ENCODE measurements at regions not wholly inside any gene's neighbourhood (a gene's known extent, or its start where the extent isn't known, plus 50 kb on each side); places are given as distances from the start of the nearest gene placed in this dataset.

- FAIRE-seq (no peak), DNase-seq (ENCODE audit: low read depth) (no peak)
- Histone ChIP-seq H3K79me2 (ENCODE audit: insufficient read depth, low read length) (no peaks in the 10 kb centered on the region), H3K27ac (ENCODE audit: low read depth, low read length) (no peak overlapping the region), H4K20me1 (ENCODE audit: insufficient read depth, low read length) (no peaks in the 10 kb centered on the region), H3K4me1 (ENCODE audit: insufficient read depth, low read length) (no peaks in the 10 kb centered on the region), H3K4me2 (ENCODE audit: low read length) (no peak overlapping the region), H3K36me3 (ENCODE audit: insufficient read depth, low read length) (no peaks in the 10 kb centered on the region), H3K9me3 (ENCODE audit: insufficient read depth, low read depth, low read length) (peaks cover 3% of the 10 kb centered on the region), H3K27me3 (ENCODE audit: insufficient read depth, low read length) (peaks cover 5% of the 10 kb centered on the region), H3K4me3 (ENCODE audit: insufficient read depth, low read depth, low read length) (no peak overlapping the region), H2AFZ (ENCODE audit: low read depth, low read length) (no peak overlapping the region), H3K9ac (ENCODE audit: low read length) (no peak overlapping the region)
- no peaks in the 10 kb centered on the region for H3K4me1 Mint-ChIP-seq (ENCODE audit: low read depth, unreplicated experiment)
- H3K9me3 Mint-ChIP-seq (ENCODE audit: unreplicated experiment): peaks cover 9% of the 10 kb centered on the region
- no peaks in the 10 kb centered on the region for H3K27me3 Mint-ChIP-seq (ENCODE audit: low read depth, unreplicated experiment)
- H3K4me3 Mint-ChIP-seq (ENCODE audit: unreplicated experiment): no peak overlapping the region
- peak overlapping the region; percentile 23 for H3K27ac Mint-ChIP-seq (ENCODE audit: unreplicated experiment)
- H3K36me3 Mint-ChIP-seq (ENCODE audit: low read depth, unreplicated experiment): peaks cover 2% of the 10 kb centered on the region
- TF ChIP-seq EZH2 (IDR thresholded peaks at IDR 0.05; ENCODE audit: insufficient read depth, low read length) (no peak), CTCF (IDR thresholded peaks at IDR 0.05; ENCODE audit: insufficient read depth, low read depth, low read length) (no peak)
Measured at GRCh38 chr4:151553874-151554273, 144.9 kb downstream of the FHIP1A start.

DNA sequence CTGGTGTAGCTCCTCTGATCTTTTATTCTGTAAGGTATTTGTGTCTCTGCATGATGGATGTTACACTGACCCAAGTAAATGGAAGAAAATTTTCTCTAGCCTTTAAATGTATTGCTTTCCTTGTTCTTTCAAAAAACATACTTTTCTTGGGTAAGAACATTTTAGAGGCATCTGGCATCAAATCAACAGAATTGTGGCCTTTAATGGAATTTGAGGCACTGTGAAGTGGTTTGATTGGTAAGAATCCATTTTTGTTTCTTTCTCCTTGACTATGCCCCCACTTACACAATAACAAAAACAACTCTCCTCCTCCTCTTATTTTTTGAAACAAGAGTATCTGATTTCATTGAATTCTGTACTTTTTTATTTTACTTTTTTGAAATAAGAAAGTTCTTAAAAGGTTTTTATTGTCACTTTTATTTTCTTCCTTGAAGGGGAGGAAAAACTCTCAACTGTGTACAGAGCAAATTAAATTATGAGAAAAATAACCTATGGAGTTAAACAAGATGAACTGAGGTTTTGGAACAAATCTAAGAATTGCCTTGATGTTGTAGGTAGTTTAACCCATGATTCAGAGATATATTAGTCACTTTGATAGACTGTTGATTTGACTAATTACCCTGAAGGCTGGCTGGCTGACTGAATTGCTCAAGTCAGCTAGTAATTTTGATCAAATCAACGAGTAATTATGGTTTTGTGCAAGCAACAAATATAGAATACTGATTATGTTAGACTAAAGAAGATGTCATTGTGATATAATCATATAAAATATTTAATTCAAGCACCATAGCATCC lies 146.4 kb downstream of the FHIP1A start:
- H4K20me1 ChIP-seq (ENCODE audit: insufficient read depth, low read length): no peaks in the 10 kb centered on the region
- H3K4me3 Mint-ChIP-seq (ENCODE audit: unreplicated experiment): no peak overlapping the region
- H2AFZ ChIP-seq (ENCODE audit: low read depth, low read length): no peak overlapping the region
- H3K9me3 ChIP-seq (ENCODE audit: insufficient read depth, low read depth, low read length): no peaks in the 10 kb centered on the region
- H3K4me1 ChIP-seq (ENCODE audit: insufficient read depth, low read length): no peaks in the 10 kb centered on the region
- peak; percentile 27 for DNase-seq (ENCODE audit: low read depth)
- TF ChIP-seq EZH2 (IDR thresholded peaks at IDR 0.05; ENCODE audit: insufficient read depth, low read length) (no peak), CTCF (IDR thresholded peaks at IDR 0.05; ENCODE audit: insufficient read depth, low read depth, low read length) (no peak)
- H3K27me3 Mint-ChIP-seq (ENCODE audit: low read depth, unreplicated experiment): no peaks in the 10 kb centered on the region
- H3K9me3 Mint-ChIP-seq (ENCODE audit: unreplicated experiment): peaks cover 5% of the 10 kb centered on the region
- H3K4me3 ChIP-seq (ENCODE audit: insufficient read depth, low read depth, low read length): no peak overlapping the region
- no peak for FAIRE-seq
- H3K36me3 ChIP-seq (ENCODE audit: insufficient read depth, low read length): no peaks in the 10 kb centered on the region
- no peaks in the 10 kb centered on the region for H3K79me2 ChIP-seq (ENCODE audit: insufficient read depth, low read length)
- H3K27me3 ChIP-seq (ENCODE audit: insufficient read depth, low read length): peaks cover 5% of the 10 kb centered on the region
- H3K4me1 Mint-ChIP-seq (ENCODE audit: low read depth, unreplicated experiment): peaks cover 4% of the 10 kb centered on the region
- H3K9ac ChIP-seq (ENCODE audit: low read length): no peak overlapping the region
- H3K4me2 ChIP-seq (ENCODE audit: low read length): no peak overlapping the region
- no peaks in the 10 kb centered on the region for H3K36me3 Mint-ChIP-seq (ENCODE audit: low read depth, unreplicated experiment)
- no peak overlapping the region for H3K27ac Mint-ChIP-seq (ENCODE audit: unreplicated experiment)
- no peak overlapping the region for H3K27ac ChIP-seq (ENCODE audit: low read depth, low read length)

- no peak for DNase-seq (ENCODE audit: low read depth)
- Mint-ChIP-seq H3K9me3 (ENCODE audit: unreplicated experiment) (no peaks in the 10 kb centered on the region), H3K4me3 (ENCODE audit: unreplicated experiment) (no peak overlapping the region), H3K4me1 (ENCODE audit: low read depth, unreplicated experiment) (peaks cover 4% of the 10 kb centered on the region), H3K27me3 (ENCODE audit: low read depth, unreplicated experiment) (no peaks in the 10 kb centered on the region), H3K36me3 (ENCODE audit: low read depth, unreplicated experiment) (no peaks in the 10 kb centered on the region), H3K27ac (ENCODE audit: unreplicated experiment) (no peak overlapping the region)
- H3K4me3 ChIP-seq (ENCODE audit: insufficient read depth, low read depth, low read length): no peak overlapping the region
- H4K20me1 ChIP-seq (ENCODE audit: insufficient read depth, low read length): no peaks in the 10 kb centered on the region
- FAIRE-seq: no peak
- H3K36me3 ChIP-seq (ENCODE audit: insufficient read depth, low read length): no peaks in the 10 kb centered on the region
- no peak overlapping the region for H3K4me2 ChIP-seq (ENCODE audit: low read length)
- no peak overlapping the region for H3K9ac ChIP-seq (ENCODE audit: low read length)
- no peak overlapping the region for H2AFZ ChIP-seq (ENCODE audit: low read depth, low read length)
- no peaks in the 10 kb centered on the region for H3K9me3 ChIP-seq (ENCODE audit: insufficient read depth, low read depth, low read length)
- peaks cover 5% of the 10 kb centered on the region for H3K27me3 ChIP-seq (ENCODE audit: insufficient read depth, low read length)
- TF ChIP-seq CTCF (IDR thresholded peaks at IDR 0.05; ENCODE audit: insufficient read depth, low read depth, low read length): no peak
- no peak for TF ChIP-seq EZH2 (IDR thresholded peaks at IDR 0.05; ENCODE audit: insufficient read depth, low read length)
- no peak overlapping the region for H3K27ac ChIP-seq (ENCODE audit: low read depth, low read length)
- H3K79me2 ChIP-seq (ENCODE audit: insufficient read depth, low read length): no peaks in the 10 kb centered on the region
- H3K4me1 ChIP-seq (ENCODE audit: insufficient read depth, low read length): no peaks in the 10 kb centered on the region
Measured at GRCh38 chr4:151558496-151559113, 149.6 kb downstream of the FHIP1A start.

Measured in astrocyte (in vitro differentiated cells and primary cell).